Renal cortical epithelial cell (primary cell): ENCODE measurements at regions not wholly inside any gene's neighbourhood (a gene's known extent, or its start where the extent isn't known, plus 50 kb on each side); places are given as distances from the start of the nearest gene placed in this dataset.
A peak's percentile ranks its signal among the peaks of the same experiment; 100 is the strongest.

Source experiments
- DNase-seq: peaks from one replicate; pipeline ENCODE4 v3.0.0-alpha.2; 2011; ENCODE audit warnings: low read depth

- no peak for DNase-seq
These were observed 173.5 kb upstream of the NFE2L3 start for GRCh38 chr7:25978466-25978865.

- no peak for DNase-seq
These were observed 172.4 kb upstream of the NFE2L3 start for GRCh38 chr7:25979605-25980004.

GRCh38 chr7:25982684-25983083 lies 169.3 kb upstream of the NFE2L3 start:
- DNase-seq: no peak

- no peak for DNase-seq
These were observed 166.8 kb upstream of the NFE2L3 start for GRCh38 chr7:25985196-25985595.

- DNase-seq: no peak
These were observed 163.4 kb upstream of the NFE2L3 start for GRCh38 chr7:25988640-25989039.

GRCh38 chr7:25989140-25989705 lies 162.8 kb upstream of the NFE2L3 start:
- no peak for DNase-seq

GRCh38 chr7:25994433-25994994 lies 157.5 kb upstream of the NFE2L3 start:
- no peak for DNase-seq

- no peak for DNase-seq
These were observed 156.8 kb upstream of the NFE2L3 start for GRCh38 chr7:25995216-25995615.

GRCh38 chr7:25996006-25996408 lies 156.0 kb upstream of the NFE2L3 start:
- peak; percentile 41 for DNase-seq

GRCh38 chr7:25998499-25998898 lies 153.5 kb upstream of the NFE2L3 start:
- no peak for DNase-seq

GRCh38 chr7:26000841-26001240 lies 151.2 kb upstream of the NFE2L3 start:
- no peak for DNase-seq

- DNase-seq: no peak
These were observed 150.2 kb upstream of the NFE2L3 start for GRCh38 chr7:26001662-26002244.

GRCh38 chr7:26005683-26006410 lies 146.2 kb upstream of the NFE2L3 start:
- DNase-seq: no peak

- DNase-seq: no peak
These were observed 145.6 kb upstream of the NFE2L3 start for GRCh38 chr7:26006426-26006825.

- no peak for DNase-seq
These were observed 144.5 kb upstream of the NFE2L3 start for GRCh38 chr7:26007510-26007909.

GRCh38 chr7:26008428-26008827 lies 143.6 kb upstream of the NFE2L3 start:
- DNase-seq: no peak

GRCh38 chr7:26011039-26011696 lies 140.8 kb upstream of the NFE2L3 start:
- DNase-seq: no peak

GRCh38 chr7:26013551-26014083 lies 138.4 kb upstream of the NFE2L3 start:
- peak; percentile 79 for DNase-seq

GRCh38 chr7:26022982-26023381 lies 129.0 kb upstream of the NFE2L3 start:
- no peak for DNase-seq

GRCh38 chr7:26029911-26030310 lies 122.1 kb upstream of the NFE2L3 start:
- no peak for DNase-seq

- no peak for DNase-seq
These were observed 117.6 kb upstream of the NFE2L3 start for GRCh38 chr7:26034391-26034790.

- no peak for DNase-seq
These were observed 116.4 kb upstream of the NFE2L3 start for GRCh38 chr7:26035552-26035951.
